Inflammatory macrophage treated with lipopolysaccharide for 1 hour (primary cell): ENCODE measurements at regions not wholly inside any gene's neighbourhood (a gene's known extent, or its start where the extent isn't known, plus 50 kb on each side); places are given as distances from the start of the nearest gene placed in this dataset.

ENCODE experiments used
- DNase-seq, 2 donors: peaks; one replicate each; pipeline ENCODE4 v3.0.0-alpha.2; 2020 to 2022

- DNase-seq: no peak
Measured at GRCh38 chr5:100479079-100479688, 56.0 kb upstream of the FAM174A start.

GRCh38 chr5:100472091-100472490 lies 63.1 kb upstream of the FAM174A start:
- DNase-seq: peak; percentile 45 to 55

GRCh38 chr5:100469767-100470166 lies 65.4 kb upstream of the FAM174A start:
- DNase-seq: peak; percentile 54 to 73

- no peak for DNase-seq
Measured at GRCh38 chr5:100464418-100464817, 70.8 kb upstream of the FAM174A start.

GRCh38 chr5:100456615-100457014 lies 78.6 kb upstream of the FAM174A start:
- no peak for DNase-seq

- no peak for DNase-seq
Measured at GRCh38 chr5:100452126-100452525, 83.0 kb upstream of the FAM174A start.

- DNase-seq: no peak
Measured at GRCh38 chr5:100448111-100448528, 87.1 kb upstream of the FAM174A start.

- DNase-seq: no peak
Measured at GRCh38 chr5:100446879-100447430, 88.2 kb upstream of the FAM174A start.

- no peak for DNase-seq
Measured at GRCh38 chr5:100444961-100445360, 90.2 kb upstream of the FAM174A start.

GRCh38 chr5:100434815-100435214 lies 100.4 kb upstream of the FAM174A start:
- peak in 1 of 2 donors; percentile 22 for DNase-seq

- DNase-seq: no peak
Measured at GRCh38 chr5:100432741-100433140, 102.4 kb upstream of the FAM174A start.

GRCh38 chr5:100430268-100431195 lies 104.6 kb upstream of the FAM174A start:
- DNase-seq: peak; percentile 24 to 73

- no peak for DNase-seq
Measured at GRCh38 chr5:100424787-100425186, 110.4 kb upstream of the FAM174A start.

- DNase-seq: no peak
Measured at GRCh38 chr5:100424017-100424416, 111.2 kb upstream of the FAM174A start.

- DNase-seq: no peak
Measured at GRCh38 chr5:100423330-100423729, 111.8 kb upstream of the FAM174A start.

- DNase-seq: no peak
Measured at GRCh38 chr5:100421360-100421759, 113.8 kb upstream of the FAM174A start.

- DNase-seq: no peak
Measured at GRCh38 chr5:100418231-100418630, 116.9 kb upstream of the FAM174A start.

- no peak for DNase-seq
Measured at GRCh38 chr5:100409660-100410151, 125.5 kb upstream of the FAM174A start.

GRCh38 chr5:100407053-100407452 lies 128.1 kb upstream of the FAM174A start:
- no peak for DNase-seq

GRCh38 chr5:100406640-100407039 lies 128.5 kb upstream of the FAM174A start:
- no peak for DNase-seq

- no peak for DNase-seq
Measured at GRCh38 chr5:100402071-100402470, 133.1 kb upstream of the FAM174A start.

- no peak for DNase-seq
Measured at GRCh38 chr5:100401149-100401548, 134.0 kb upstream of the FAM174A start.

GRCh38 chr5:100398815-100399214 lies 136.4 kb upstream of the FAM174A start:
- DNase-seq: peak; percentile 42 to 66
